ENCODE measurements at regions not wholly inside any gene's neighbourhood (a gene's known extent, or its start where the extent isn't known, plus 50 kb on each side); places are given as distances from the start of the nearest gene placed in this dataset.

DNA sequence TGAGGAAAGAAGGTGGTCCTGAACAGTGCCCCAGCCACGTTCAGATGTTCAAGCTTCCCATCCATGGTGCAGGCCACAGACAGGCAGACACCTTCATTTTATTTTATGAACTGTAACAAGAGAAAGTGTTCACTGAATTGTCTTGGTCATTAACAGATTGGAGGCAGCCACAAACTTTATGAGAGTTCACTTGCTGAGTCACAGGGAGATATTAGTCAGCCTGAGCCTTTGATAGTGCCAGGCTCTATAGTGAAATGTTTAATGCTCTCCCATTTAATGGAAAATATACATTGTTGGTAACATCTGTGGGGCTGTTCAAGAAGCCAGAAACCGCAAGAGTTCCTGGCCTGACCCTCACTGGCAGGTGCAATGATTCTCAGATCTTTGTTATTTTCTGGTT, 237.0 kb downstream of the TENT4A start:
- TF ChIP-seq, protein P1, sequence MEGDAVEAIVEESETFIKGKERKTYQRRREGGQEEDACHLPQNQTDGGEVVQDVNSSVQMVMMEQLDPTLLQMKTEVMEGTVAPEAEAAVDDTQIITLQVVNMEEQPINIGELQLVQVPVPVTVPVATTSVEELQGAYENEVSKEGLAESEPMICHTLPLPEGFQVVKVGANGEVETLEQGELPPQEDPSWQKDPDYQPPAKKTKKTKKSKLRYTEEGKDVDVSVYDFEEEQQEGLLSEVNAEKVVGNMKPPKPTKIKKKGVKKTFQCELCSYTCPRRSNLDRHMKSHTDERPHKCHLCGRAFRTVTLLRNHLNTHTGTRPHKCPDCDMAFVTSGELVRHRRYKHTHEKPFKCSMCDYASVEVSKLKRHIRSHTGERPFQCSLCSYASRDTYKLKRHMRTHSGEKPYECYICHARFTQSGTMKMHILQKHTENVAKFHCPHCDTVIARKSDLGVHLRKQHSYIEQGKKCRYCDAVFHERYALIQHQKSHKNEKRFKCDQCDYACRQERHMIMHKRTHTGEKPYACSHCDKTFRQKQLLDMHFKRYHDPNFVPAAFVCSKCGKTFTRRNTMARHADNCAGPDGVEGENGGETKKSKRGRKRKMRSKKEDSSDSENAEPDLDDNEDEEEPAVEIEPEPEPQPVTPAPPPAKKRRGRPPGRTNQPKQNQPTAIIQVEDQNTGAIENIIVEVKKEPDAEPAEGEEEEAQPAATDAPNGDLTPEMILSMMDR (IDR thresholded peaks at IDR 0.05), result no peak

DNA sequence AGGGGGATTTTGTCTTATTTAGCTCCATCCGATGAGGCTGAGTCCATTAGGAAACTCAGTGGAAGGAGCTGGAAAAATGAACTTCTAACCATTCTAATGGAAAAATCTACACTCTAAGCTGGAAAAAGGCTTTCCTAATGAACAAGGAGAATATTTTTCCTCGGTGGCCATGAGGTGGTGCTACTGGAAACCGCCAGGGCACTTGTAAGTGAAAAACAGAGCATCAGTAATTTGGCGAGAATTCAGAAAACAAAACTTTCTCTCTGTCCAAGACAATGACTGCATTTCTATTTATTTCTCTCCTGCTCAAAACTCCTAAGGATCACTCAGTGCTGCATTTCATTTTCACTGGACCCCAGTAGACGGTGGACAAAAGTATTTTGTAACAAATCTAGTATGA, 237.6 kb downstream of the TENT4A start:
- TF ChIP-seq, protein P1 (IDR thresholded peaks at IDR 0.05), result no peak

DNA sequence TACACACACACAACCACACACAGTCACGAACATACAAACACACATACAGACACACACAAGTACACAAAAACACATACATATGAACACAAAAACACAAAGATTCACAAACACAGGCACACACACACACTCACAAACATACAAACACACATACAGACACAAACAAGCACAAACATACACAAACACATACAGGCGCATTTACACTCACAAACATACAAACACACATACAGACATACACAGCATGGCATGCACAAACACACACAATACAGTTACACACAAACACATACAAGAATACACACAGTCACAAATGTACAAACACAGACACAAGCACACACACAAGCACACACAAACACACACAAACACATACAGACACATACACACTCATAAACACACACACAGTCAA, 247.9 kb downstream of the TENT4A start:
- TF ChIP-seq, protein P1 (IDR thresholded peaks at IDR 0.05), result no peak

DNA sequence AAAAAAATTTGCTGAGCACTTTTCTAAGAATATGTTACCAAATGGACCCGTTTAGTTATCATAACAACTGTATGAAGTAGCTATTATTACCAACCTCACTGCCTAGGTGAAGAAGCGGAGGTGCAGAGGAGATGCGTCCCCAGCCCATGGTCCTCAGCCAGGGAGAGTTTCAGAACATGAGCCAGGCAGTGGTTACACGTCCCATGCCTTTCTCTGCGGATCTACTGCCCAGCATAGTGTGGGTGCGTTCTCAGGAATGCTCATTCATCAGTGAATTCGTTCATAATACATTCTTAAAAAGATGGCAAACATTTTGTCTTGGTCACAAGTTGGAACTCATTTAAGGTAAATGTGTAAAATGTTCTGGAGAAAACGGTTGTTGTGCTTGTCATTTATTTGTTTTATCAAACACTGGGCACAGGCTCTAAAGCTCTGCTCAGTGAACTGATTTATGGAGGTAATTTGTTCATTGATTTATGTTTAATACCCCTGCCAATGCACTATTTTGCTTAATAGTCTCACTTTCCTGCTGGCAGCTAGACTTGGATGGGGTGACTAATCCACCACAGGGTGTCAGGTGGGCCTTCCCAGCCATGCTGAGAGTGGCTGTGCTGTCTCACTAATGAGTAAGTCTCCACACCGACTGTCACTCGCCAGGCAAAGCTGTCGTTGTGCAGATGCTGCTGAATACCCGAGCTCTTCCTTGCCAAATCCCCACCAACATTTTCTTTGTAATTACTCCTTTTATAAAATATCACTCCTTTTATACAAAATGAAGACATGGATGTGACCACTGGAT, 248.8 kb downstream of the TENT4A start:
- TF ChIP-seq, protein P1 (IDR thresholded peaks at IDR 0.05), result no peak

DNA sequence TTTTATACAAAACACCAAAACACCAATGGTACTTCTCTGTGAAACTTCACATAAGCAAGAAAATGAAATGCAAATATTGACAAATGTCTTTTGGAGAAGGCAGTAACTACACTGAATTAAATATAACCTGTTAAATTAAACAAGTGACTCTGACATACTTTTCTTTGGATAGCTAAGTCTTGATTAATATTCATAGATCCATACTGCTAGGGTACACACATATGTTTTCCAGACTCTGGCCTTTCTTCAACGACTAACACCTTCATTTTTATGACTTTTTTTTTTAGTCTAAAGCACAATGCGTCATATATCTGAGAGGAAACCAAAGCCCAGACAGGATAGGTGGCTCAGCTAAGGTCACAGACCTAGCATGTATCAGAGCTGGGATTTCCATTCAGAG, 263.7 kb downstream of the TENT4A start:
- TF ChIP-seq, protein P1 (IDR thresholded peaks at IDR 0.05), result no peak

DNA sequence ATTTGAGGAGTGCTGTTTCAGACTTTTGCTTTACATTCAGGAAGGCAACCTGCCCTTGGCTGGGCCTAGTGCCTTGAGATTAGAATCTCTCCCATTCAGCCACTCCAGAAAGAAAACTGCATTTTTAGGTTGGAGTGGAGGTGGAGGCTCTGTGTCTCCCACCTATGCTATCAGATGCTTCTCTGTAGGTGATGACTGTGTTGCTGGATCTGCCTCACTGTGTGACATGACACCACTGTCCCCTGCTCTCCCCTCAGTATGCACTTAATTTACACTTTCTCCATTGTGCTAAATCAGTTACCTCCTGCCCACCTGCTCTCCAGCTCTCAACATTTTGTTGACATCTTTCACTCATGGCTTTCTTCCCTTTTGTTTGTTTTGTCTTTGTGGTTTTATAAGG, 265.8 kb downstream of the TENT4A start:
- TF ChIP-seq, protein P1 (IDR thresholded peaks at IDR 0.05), result no peak

DNA sequence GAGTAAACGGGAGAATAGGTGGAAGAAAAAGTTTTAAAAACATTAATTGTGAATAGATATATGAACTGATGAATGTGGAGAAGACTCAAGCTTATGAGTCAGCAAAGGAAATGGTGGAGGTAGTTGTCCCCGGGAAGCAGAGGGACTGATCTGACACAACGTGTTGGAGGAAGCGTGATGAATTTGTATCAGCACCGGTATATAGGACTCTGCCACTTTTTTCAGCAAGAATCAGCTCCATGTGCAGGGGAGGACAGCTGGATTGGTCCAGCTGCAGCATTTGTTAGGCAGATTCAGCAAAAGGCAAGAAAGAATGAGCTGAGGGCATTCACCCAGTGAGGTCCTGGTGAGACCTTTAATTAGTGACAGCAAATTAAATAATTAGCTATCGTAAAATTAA, 276.0 kb downstream of the TENT4A start:
- TF ChIP-seq, protein P1 (IDR thresholded peaks at IDR 0.05), result no peak

DNA sequence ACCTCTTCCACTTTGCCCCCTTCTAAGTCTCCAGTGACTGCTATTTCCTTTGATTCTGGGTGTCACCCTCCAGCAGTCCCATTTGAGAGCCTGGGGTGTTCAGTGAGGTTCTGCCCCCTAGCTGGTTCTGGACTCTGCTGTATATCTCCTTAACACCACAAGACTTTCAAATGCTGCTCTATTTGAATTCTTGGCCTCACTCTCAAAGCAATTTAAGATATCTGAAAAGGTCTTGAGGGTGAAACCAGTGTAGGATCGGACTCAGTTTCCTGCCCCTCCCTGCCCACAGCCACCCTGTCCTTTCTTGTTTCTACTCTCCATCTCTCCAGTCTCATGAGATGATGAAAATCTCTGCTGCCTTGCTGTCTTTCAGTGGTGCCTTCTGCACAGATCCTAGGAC, 280.9 kb downstream of the TENT4A start:
- TF ChIP-seq, protein P1 (IDR thresholded peaks at IDR 0.05), result no peak

Measured in LNCAP (cell line).